SK-N-SH treated with all-trans-retinoic acid at 6 μM for 48 hours (cell line): ENCODE measurements at regions not wholly inside any gene's neighbourhood (a gene's known extent, or its start where the extent isn't known, plus 50 kb on each side); places are given as distances from the start of the nearest gene placed in this dataset.
A peak's percentile ranks its signal among the peaks of the same experiment; 100 is the strongest.

Experiments used
- ATAC-seq: fragments of 200-7000 bp; cut with Tn5 transposase; 3 replicates; pipeline ENCODE4 v1.9.1; 2020; ENCODE audit warnings: mild to moderate bottlenecking, moderate library complexity
- BACH2 ChIP-seq: fragments of 250-450 bp; sonication (Bioruptor Pico); IDR thresholded peaks from 2 replicates; pipeline ENCODE4 v1.9.0; 2021; ENCODE audit warnings: mild to moderate bottlenecking, borderline replicate concordance
- CSDC2 ChIP-seq: fragments of 250-450 bp; sonication (Bioruptor Pico); IDR thresholded peaks from 2 replicates; pipeline ENCODE4 v1.5.0; 2020; ENCODE audit warnings: mild to moderate bottlenecking, moderate library complexity
- ESRRG ChIP-seq: fragments of 250-450 bp; sonication (Bioruptor Pico); IDR thresholded peaks from 2 replicates; pipeline ENCODE4 v1.6.1; 2021; ENCODE audit warnings: mild to moderate bottlenecking
- GLIS3 ChIP-seq: fragments of 250-450 bp; sonication (Bioruptor Pico); IDR thresholded peaks from 2 replicates; pipeline ENCODE4 v1.5.0; 2020; ENCODE audit warnings: mild to moderate bottlenecking, moderate library complexity
- ISL1 ChIP-seq: fragments of 250-450 bp; sonication (Bioruptor Pico); IDR thresholded peaks from 2 replicates; pipeline ENCODE4 v2.1.2; 2022; ENCODE audit warnings: mild to moderate bottlenecking, moderate library complexity
- OSR1 ChIP-seq: fragments of 250-450 bp; sonication (Bioruptor Pico); IDR thresholded peaks from 2 replicates; pipeline ENCODE4 v1.8.0; 2022; ENCODE audit warnings: moderate library complexity, mild to moderate bottlenecking, inconsistent platforms
- POU6F1 ChIP-seq: fragments of 250-450 bp; sonication (Bioruptor Pico); IDR thresholded peaks from 2 replicates; pipeline ENCODE4 v1.8.0; 2021; ENCODE audit warnings: low read depth, mild to moderate bottlenecking, moderate library complexity, borderline replicate concordance
- PPARA ChIP-seq: fragments of 250-450 bp; sonication (Bioruptor Pico); IDR thresholded peaks from 2 replicates; pipeline ENCODE4 v1.5.0; 2020; ENCODE audit warnings: mild to moderate bottlenecking, borderline replicate concordance
- RARB ChIP-seq: fragments of 250-450 bp; sonication (Bioruptor Pico); IDR thresholded peaks from 2 replicates; pipeline ENCODE4 v1.8.0; 2021; ENCODE audit warnings: mild to moderate bottlenecking, moderate library complexity
- TOX ChIP-seq: fragments of 250-450 bp; sonication (Bioruptor Pico); IDR thresholded peaks from 2 replicates; pipeline ENCODE4 v1.8.0; 2021; ENCODE audit warnings: mild to moderate bottlenecking, moderate library complexity, borderline replicate concordance
- TSHZ2 ChIP-seq: fragments of 250-450 bp; sonication (Bioruptor Pico); IDR thresholded peaks from 2 replicates; pipeline ENCODE4 v1.5.0; 2020; ENCODE audit warnings: mild to moderate bottlenecking, moderate library complexity
- ZC3H10 ChIP-seq: fragments of 250-450 bp; sonication (Bioruptor Pico); IDR thresholded peaks from 2 replicates; pipeline ENCODE4 v1.5.1; 2021; ENCODE audit warnings: mild to moderate bottlenecking, moderate library complexity
- ZFP3 ChIP-seq: fragments of 250-450 bp; sonication (Bioruptor Pico); IDR thresholded peaks from 2 replicates; pipeline ENCODE4 v1.5.0; 2020; ENCODE audit warnings: mild to moderate bottlenecking, moderate library complexity
- ZNF565 ChIP-seq: fragments of 450-650 bp; formaldehyde crosslinking; conservative IDR thresholded peaks from 2 replicates; pipeline ENCODE4 v1.5.0; 2020; ENCODE audit warnings: low read depth, mild to moderate bottlenecking, moderate library complexity
- ZNF8 ChIP-seq: fragments of 450-650 bp; formaldehyde crosslinking; IDR thresholded peaks from 2 replicates; pipeline ENCODE4 v1.5.0; 2020; ENCODE audit warnings: mild to moderate bottlenecking, moderate library complexity
- TF ChIP-seq, protein P1 (sequence below): fragments of 250-450 bp; sonication (Bioruptor Pico); IDR thresholded peaks from 2 replicates; pipeline ENCODE4 v1.8.0; 2020; ENCODE audit warnings: mild to moderate bottlenecking, moderate library complexity, borderline replicate concordance
- TF ChIP-seq, protein P2 (sequence below): fragments of 250-450 bp; sonication (Bioruptor Pico); IDR thresholded peaks from 2 replicates; pipeline ENCODE4 v1.5.1; 2021; ENCODE audit warnings: mild to moderate bottlenecking, moderate library complexity
- TF ChIP-seq, protein P3 (sequence below): fragments of 250-450 bp; sonication (Bioruptor Pico); IDR thresholded peaks from 2 replicates; pipeline ENCODE4 v1.5.1; 2020; ENCODE audit warnings: low read depth, mild to moderate bottlenecking, moderate library complexity

DNA sequence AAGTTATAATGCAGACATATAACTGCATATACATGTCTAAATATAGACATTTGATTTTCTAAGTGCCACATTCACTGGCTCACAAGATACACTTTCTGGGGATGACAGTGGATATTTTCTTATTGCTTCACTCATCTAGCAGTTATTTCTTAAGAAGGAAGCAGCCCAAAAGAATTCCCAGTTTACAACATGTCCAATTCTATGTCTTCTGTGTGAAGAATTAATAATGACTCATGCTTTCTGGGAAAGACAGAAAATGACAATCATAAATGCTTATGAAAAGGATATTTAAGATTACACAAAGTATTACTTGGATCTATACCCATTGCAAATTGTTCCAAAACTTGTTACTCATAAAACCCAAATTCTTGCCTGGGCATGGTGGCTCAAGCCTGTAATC lies 543.4 kb downstream of the SUCLA2 start:
- ATAC-seq, result no peak
- TF ChIP-seq TOX (CRISPR knock-in tag), result no peak
- no peak for TF ChIP-seq CSDC2 (CRISPR knock-in tag)
- TF ChIP-seq ESRRG (CRISPR knock-in tag), result no peak
- no peak for TF ChIP-seq OSR1
- TF ChIP-seq, protein P1, sequence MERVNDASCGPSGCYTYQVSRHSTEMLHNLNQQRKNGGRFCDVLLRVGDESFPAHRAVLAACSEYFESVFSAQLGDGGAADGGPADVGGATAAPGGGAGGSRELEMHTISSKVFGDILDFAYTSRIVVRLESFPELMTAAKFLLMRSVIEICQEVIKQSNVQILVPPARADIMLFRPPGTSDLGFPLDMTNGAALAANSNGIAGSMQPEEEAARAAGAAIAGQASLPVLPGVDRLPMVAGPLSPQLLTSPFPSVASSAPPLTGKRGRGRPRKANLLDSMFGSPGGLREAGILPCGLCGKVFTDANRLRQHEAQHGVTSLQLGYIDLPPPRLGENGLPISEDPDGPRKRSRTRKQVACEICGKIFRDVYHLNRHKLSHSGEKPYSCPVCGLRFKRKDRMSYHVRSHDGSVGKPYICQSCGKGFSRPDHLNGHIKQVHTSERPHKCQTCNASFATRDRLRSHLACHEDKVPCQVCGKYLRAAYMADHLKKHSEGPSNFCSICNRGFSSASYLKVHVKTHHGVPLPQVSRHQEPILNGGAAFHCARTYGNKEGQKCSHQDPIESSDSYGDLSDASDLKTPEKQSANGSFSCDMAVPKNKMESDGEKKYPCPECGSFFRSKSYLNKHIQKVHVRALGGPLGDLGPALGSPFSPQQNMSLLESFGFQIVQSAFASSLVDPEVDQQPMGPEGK, result no peak
- no peak for TF ChIP-seq GLIS3 (CRISPR knock-in tag)
- no peak for TF ChIP-seq RARB (CRISPR knock-in tag)
- TF ChIP-seq, all 23 proteins: peak for 0

DNA sequence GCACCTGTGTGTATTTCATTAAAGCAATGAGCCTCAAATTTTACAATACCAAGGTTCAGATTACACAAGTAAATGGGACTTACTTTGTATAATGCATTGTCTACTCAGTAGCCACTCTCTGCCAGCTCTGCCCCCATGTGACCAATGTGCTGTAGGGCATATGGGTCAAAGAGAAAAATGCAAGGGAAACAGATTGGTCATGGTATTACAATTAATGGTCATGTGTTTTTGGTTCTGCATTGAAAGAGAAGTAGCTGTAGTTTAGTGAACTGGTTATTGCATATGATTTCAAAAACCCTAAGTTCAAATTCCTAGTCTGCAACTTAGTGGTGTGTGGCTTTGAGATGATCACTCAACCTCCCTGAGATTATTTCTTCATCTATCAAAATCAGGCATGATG lies 545.4 kb downstream of the SUCLA2 start:
- no peak for TF ChIP-seq ISL1 (CRISPR knock-in tag)
- TF ChIP-seq, protein P2, sequence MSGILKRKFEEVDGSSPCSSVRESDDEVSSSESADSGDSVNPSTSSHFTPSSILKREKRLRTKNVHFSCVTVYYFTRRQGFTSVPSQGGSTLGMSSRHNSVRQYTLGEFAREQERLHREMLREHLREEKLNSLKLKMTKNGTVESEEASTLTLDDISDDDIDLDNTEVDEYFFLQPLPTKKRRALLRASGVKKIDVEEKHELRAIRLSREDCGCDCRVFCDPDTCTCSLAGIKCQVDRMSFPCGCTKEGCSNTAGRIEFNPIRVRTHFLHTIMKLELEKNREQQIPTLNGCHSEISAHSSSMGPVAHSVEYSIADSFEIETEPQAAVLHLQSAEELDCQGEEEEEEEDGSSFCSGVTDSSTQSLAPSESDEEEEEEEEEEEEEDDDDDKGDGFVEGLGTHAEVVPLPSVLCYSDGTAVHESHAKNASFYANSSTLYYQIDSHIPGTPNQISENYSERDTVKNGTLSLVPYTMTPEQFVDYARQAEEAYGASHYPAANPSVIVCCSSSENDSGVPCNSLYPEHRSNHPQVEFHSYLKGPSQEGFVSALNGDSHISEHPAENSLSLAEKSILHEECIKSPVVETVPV (CRISPR knock-in tag), result no peak
- TF ChIP-seq TOX (CRISPR knock-in tag), result no peak
- no peak for TF ChIP-seq OSR1
- TF ChIP-seq BACH2 (CRISPR knock-in tag), result no peak
- no peak for TF ChIP-seq TSHZ2 (CRISPR knock-in tag)
- TF ChIP-seq ZC3H10 (CRISPR knock-in tag), result no peak
- TF ChIP-seq ESRRG (CRISPR knock-in tag), result no peak
- TF ChIP-seq RARB (CRISPR knock-in tag), result no peak
- TF ChIP-seq GLIS3 (CRISPR knock-in tag), result no peak
- TF ChIP-seq, all 23 proteins: peak for 0
- ATAC-seq, result peak; percentile 62; the same call in 2 of the 3 replicates

GRCh38 chr13:47454986-47455385 lies 546.1 kb downstream of the SUCLA2 start:
- TF ChIP-seq ZNF565 (CRISPR knock-in tag) (no peak), ZNF8 (CRISPR knock-in tag) (no peak), RARB (CRISPR knock-in tag) (no peak), POU6F1 (CRISPR knock-in tag) (no peak), GLIS3 (CRISPR knock-in tag) (no peak), BACH2 (CRISPR knock-in tag) (no peak), PPARA (CRISPR knock-in tag) (no peak), OSR1 (no peak), ISL1 (CRISPR knock-in tag) (no peak), TSHZ2 (CRISPR knock-in tag) (no peak), ESRRG (CRISPR knock-in tag) (no peak), ZFP3 (CRISPR knock-in tag) (no peak)
- TF ChIP-seq, protein P1, result no peak
- TF ChIP-seq, protein P3, sequence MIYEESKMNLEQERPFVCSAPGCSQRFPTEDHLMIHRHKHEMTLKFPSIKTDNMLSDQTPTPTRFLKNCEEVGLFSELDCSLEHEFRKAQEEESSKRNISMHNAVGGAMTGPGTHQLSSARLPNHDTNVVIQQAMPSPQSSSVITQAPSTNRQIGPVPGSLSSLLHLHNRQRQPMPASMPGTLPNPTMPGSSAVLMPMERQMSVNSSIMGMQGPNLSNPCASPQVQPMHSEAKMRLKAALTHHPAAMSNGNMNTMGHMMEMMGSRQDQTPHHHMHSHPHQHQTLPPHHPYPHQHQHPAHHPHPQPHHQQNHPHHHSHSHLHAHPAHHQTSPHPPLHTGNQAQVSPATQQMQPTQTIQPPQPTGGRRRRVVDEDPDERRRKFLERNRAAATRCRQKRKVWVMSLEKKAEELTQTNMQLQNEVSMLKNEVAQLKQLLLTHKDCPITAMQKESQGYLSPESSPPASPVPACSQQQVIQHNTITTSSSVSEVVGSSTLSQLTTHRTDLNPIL (CRISPR knock-in tag), result no peak
- TF ChIP-seq, protein P2 (CRISPR knock-in tag), result no peak
- TF ChIP-seq, all 23 proteins: peak for 0
- no peak for ATAC-seq
